SH-SY5Y (cell line): ENCODE measurements at regions not wholly inside any gene's neighbourhood (a gene's known extent, or its start where the extent isn't known, plus 50 kb on each side); places are given as distances from the start of the nearest gene placed in this dataset.

ENCODE experiments used
- GATA2 ChIP-seq: IDR thresholded peaks from 2 replicates; pipeline ENCODE4 v1.6.1; 2011; ENCODE audit warnings: mild to moderate bottlenecking, low read depth, low read length
- GATA3 ChIP-seq: IDR thresholded peaks from 2 replicates; pipeline ENCODE4 v1.6.1; 2011; ENCODE audit warnings: low read depth, mild to moderate bottlenecking, low read length, moderate library complexity

DNA sequence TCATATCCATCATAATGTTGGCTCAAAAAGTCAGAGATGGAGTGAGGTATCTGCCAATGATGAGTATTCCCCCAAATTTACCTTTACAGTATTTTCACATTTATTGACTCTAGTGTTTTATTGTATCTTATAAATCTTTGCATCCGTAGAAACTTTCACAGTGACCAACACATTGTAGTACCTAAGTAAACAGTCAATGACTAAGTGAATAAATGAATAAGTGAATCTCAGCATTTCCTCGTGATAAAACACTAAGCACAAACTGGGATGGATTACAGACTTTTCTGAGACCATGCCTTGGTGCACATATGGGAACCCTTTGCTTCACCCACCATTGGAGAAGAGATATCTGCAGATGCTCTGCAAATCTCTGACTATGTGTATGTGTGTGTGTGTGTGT is 429.9 kb downstream of the NR4A2 start:
- TF ChIP-seq GATA2, result no peak
- TF ChIP-seq GATA3, result no peak
